H1 (cell line): ENCODE measurements at regions not wholly inside any gene's neighbourhood (a gene's known extent, or its start where the extent isn't known, plus 50 kb on each side); places are given as distances from the start of the nearest gene placed in this dataset.

Experiments
- BACH1 ChIP-seq: IDR thresholded peaks from 2 replicates; pipeline ENCODE4 v1.6.1; 2012; ENCODE audit warnings: low read length, improper control_type of control experiment
- CBX5 ChIP-seq: fragments of 300-800, 300-1000 bp; sonication (generic); IDR thresholded peaks from 2 replicates; pipeline ENCODE4 v1.7.1; 2016; ENCODE audit warnings: antibody characterized with exemption, low read length, low read depth
- CHD1 ChIP-seq: IDR thresholded peaks from 2 replicates; pipeline ENCODE4 v1.6.1; 2012; ENCODE audit warnings: low read depth, low read length, improper control_type of control experiment
- CHD2 ChIP-seq: IDR thresholded peaks from 2 replicates; pipeline ENCODE4 v1.6.1; 2012; ENCODE audit warnings: low read length, improper control_type of control experiment
- CTBP2 ChIP-seq: IDR thresholded peaks from 2 replicates; pipeline ENCODE4 v1.7.0; 2011; ENCODE audit warnings: borderline replicate concordance, mild to moderate bottlenecking, moderate library complexity, mixed read lengths, low read length; ENCODE audit not compliant: insufficient read depth, insufficient read length
- GABPA ChIP-seq: IDR thresholded peaks from 2 replicates; pipeline ENCODE4 v1.6.1; 2011; ENCODE audit warnings: mild to moderate bottlenecking, low read length, moderate library complexity, borderline replicate concordance; ENCODE audit not compliant: insufficient read depth
- GTF2F1 ChIP-seq: IDR thresholded peaks from 2 replicates; pipeline ENCODE4 v1.6.1; 2012; ENCODE audit warnings: low read depth, low read length, improper control_type of control experiment, borderline replicate concordance
- SIRT6 ChIP-seq: IDR thresholded peaks from one replicate; pipeline ENCODE4 v1.7.1; 2012; ENCODE audit warnings: low read length, inconsistent platforms
- SP2 ChIP-seq: IDR thresholded peaks from 2 replicates; pipeline ENCODE4 v1.6.1; 2012; ENCODE audit warnings: mild to moderate bottlenecking, low read length, inconsistent platforms
- TF ChIP-seq, protein P1 (sequence below): fragments of 300-600 bp; sonication (generic); IDR thresholded peaks from 2 replicates; pipeline ENCODE4 v1.7.1; 2012; ENCODE audit warnings: low read length, moderate library complexity, mild to moderate bottlenecking, inconsistent platforms; ENCODE audit not compliant: insufficient replicate concordance
- TF ChIP-seq, protein P2 (sequence below): IDR thresholded peaks from 2 replicates; pipeline ENCODE4 v1.6.1; 2012; ENCODE audit warnings: low read length, inconsistent platforms

DNA sequence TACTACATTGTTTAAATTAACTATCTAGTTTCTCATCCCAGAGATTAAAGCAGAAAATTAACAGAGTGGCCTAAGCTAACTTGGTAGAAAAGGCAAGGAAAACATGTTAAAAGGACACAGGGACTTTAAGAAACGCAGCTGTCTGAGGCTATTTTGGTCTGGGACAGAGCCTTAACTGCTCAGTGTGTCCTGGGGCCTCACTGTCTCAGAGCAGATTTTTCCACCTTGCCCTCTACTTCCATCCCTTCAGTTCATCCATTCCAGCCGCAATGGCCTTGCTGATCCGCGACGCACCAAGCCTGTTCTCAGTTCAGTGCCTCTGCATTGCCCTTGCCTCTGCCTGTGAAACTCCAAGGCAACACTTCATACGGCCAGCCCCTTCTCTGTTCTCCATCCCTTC, 114.9 kb upstream of the OSR1 start (continued):
- TF ChIP-seq, protein P1, sequence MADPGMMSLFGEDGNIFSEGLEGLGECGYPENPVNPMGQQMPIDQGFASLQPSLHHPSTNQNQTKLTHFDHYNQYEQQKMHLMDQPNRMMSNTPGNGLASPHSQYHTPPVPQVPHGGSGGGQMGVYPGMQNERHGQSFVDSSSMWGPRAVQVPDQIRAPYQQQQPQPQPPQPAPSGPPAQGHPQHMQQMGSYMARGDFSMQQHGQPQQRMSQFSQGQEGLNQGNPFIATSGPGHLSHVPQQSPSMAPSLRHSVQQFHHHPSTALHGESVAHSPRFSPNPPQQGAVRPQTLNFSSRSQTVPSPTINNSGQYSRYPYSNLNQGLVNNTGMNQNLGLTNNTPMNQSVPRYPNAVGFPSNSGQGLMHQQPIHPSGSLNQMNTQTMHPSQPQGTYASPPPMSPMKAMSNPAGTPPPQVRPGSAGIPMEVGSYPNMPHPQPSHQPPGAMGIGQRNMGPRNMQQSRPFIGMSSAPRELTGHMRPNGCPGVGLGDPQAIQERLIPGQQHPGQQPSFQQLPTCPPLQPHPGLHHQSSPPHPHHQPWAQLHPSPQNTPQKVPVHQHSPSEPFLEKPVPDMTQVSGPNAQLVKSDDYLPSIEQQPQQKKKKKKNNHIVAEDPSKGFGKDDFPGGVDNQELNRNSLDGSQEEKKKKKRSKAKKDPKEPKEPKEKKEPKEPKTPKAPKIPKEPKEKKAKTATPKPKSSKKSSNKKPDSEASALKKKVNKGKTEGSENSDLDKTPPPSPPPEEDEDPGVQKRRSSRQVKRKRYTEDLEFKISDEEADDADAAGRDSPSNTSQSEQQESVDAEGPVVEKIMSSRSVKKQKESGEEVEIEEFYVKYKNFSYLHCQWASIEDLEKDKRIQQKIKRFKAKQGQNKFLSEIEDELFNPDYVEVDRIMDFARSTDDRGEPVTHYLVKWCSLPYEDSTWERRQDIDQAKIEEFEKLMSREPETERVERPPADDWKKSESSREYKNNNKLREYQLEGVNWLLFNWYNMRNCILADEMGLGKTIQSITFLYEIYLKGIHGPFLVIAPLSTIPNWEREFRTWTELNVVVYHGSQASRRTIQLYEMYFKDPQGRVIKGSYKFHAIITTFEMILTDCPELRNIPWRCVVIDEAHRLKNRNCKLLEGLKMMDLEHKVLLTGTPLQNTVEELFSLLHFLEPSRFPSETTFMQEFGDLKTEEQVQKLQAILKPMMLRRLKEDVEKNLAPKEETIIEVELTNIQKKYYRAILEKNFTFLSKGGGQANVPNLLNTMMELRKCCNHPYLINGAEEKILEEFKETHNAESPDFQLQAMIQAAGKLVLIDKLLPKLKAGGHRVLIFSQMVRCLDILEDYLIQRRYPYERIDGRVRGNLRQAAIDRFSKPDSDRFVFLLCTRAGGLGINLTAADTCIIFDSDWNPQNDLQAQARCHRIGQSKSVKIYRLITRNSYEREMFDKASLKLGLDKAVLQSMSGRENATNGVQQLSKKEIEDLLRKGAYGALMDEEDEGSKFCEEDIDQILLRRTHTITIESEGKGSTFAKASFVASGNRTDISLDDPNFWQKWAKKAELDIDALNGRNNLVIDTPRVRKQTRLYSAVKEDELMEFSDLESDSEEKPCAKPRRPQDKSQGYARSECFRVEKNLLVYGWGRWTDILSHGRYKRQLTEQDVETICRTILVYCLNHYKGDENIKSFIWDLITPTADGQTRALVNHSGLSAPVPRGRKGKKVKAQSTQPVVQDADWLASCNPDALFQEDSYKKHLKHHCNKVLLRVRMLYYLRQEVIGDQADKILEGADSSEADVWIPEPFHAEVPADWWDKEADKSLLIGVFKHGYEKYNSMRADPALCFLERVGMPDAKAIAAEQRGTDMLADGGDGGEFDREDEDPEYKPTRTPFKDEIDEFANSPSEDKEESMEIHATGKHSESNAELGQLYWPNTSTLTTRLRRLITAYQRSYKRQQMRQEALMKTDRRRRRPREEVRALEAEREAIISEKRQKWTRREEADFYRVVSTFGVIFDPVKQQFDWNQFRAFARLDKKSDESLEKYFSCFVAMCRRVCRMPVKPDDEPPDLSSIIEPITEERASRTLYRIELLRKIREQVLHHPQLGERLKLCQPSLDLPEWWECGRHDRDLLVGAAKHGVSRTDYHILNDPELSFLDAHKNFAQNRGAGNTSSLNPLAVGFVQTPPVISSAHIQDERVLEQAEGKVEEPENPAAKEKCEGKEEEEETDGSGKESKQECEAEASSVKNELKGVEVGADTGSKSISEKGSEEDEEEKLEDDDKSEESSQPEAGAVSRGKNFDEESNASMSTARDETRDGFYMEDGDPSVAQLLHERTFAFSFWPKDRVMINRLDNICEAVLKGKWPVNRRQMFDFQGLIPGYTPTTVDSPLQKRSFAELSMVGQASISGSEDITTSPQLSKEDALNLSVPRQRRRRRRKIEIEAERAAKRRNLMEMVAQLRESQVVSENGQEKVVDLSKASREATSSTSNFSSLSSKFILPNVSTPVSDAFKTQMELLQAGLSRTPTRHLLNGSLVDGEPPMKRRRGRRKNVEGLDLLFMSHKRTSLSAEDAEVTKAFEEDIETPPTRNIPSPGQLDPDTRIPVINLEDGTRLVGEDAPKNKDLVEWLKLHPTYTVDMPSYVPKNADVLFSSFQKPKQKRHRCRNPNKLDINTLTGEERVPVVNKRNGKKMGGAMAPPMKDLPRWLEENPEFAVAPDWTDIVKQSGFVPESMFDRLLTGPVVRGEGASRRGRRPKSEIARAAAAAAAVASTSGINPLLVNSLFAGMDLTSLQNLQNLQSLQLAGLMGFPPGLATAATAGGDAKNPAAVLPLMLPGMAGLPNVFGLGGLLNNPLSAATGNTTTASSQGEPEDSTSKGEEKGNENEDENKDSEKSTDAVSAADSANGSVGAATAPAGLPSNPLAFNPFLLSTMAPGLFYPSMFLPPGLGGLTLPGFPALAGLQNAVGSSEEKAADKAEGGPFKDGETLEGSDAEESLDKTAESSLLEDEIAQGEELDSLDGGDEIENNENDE = no peak
- TF ChIP-seq CBX5 = no peak
- TF ChIP-seq, protein P2, sequence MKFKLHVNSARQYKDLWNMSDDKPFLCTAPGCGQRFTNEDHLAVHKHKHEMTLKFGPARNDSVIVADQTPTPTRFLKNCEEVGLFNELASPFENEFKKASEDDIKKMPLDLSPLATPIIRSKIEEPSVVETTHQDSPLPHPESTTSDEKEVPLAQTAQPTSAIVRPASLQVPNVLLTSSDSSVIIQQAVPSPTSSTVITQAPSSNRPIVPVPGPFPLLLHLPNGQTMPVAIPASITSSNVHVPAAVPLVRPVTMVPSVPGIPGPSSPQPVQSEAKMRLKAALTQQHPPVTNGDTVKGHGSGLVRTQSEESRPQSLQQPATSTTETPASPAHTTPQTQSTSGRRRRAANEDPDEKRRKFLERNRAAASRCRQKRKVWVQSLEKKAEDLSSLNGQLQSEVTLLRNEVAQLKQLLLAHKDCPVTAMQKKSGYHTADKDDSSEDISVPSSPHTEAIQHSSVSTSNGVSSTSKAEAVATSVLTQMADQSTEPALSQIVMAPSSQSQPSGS = no peak
- no peak for TF ChIP-seq GABPA
- no peak for TF ChIP-seq CTBP2
- TF ChIP-seq CHD1 = no peak
- TF ChIP-seq CHD2 = no peak
- TF ChIP-seq SP2 = no peak
- TF ChIP-seq SIRT6 = no peak
- TF ChIP-seq GTF2F1 = no peak
- no peak for TF ChIP-seq BACH1
